Loucy (cell line): ENCODE measurements at regions not wholly inside any gene's neighbourhood (a gene's known extent, or its start where the extent isn't known, plus 50 kb on each side); places are given as distances from the start of the nearest gene placed in this dataset.

Source experiments
- EZH2phosphoT487 ChIP-seq: fragments of 200-600 bp; IDR thresholded peaks from 2 replicates; pipeline ENCODE4 v1.6.1; 2018; ENCODE audit warnings: antibody characterized with exemption, mild to moderate bottlenecking, moderate library complexity, borderline replicate concordance
- TF ChIP-seq, protein P1 (sequence below): fragments of 200-600 bp; sonication (generic); conservative IDR thresholded peaks from 2 replicates; pipeline ENCODE4 v1.5.1; 2014; ENCODE audit warnings: mild to moderate bottlenecking, antibody characterized with exemption, low read length

DNA sequence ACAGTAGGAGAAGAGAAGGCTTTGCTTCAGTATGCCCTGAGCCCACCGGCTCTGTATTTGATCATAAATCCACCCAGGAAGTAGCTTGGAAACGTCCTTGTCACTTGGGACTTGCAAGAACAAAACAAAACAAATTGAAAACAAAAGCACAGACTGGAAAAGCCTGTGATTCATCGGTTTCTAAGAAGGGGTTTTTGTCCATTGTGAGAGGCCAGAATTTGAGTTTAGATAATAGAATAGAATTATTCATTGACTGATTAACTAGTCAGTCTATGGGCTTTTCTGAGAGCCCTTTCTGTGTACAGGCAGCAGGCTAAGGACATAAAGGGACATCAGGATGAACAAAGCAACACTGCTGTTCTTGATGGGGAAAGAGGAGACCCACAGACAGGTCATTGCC is 424.8 kb downstream of the IRX1 start:
- TF ChIP-seq, protein P1, sequence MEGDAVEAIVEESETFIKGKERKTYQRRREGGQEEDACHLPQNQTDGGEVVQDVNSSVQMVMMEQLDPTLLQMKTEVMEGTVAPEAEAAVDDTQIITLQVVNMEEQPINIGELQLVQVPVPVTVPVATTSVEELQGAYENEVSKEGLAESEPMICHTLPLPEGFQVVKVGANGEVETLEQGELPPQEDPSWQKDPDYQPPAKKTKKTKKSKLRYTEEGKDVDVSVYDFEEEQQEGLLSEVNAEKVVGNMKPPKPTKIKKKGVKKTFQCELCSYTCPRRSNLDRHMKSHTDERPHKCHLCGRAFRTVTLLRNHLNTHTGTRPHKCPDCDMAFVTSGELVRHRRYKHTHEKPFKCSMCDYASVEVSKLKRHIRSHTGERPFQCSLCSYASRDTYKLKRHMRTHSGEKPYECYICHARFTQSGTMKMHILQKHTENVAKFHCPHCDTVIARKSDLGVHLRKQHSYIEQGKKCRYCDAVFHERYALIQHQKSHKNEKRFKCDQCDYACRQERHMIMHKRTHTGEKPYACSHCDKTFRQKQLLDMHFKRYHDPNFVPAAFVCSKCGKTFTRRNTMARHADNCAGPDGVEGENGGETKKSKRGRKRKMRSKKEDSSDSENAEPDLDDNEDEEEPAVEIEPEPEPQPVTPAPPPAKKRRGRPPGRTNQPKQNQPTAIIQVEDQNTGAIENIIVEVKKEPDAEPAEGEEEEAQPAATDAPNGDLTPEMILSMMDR: no peak
- no peak for TF ChIP-seq EZH2phosphoT487
